22Rv1 (cell line): ENCODE measurements at regions not wholly inside any gene's neighbourhood (a gene's known extent, or its start where the extent isn't known, plus 50 kb on each side); places are given as distances from the start of the nearest gene placed in this dataset.

ENCODE experiments used
- ZFX ChIP-seq: fragments of 450-650 bp; IDR thresholded peaks from 2 replicates; pipeline ENCODE4 v1.6.1; 2017; ENCODE audit warnings: antibody characterized with exemption, borderline replicate concordance
- TF ChIP-seq, protein P1 (sequence below): fragments of 450-650 bp; IDR thresholded peaks from 2 replicates; pipeline ENCODE4 v1.5.1; 2017; ENCODE audit warnings: mild to moderate bottlenecking

DNA sequence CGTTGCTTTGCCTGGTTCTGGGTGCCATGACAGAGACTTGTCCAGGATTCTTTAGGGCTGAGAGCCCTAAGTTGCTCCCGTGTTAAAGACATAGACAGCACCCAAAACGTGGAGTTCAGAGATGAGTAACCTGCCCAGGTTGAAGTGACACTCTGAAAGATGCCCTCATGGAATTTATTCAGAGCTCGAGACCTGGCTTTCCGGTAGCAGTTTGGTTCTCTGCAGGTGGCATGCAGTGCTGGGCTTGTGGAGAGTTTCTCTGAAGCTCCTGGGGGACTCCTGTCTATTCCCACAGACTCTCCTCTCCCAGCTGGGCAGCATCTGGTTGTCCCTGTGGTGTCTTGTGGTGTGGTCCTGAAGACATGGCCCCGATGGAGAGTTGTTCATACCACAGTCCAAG lies 241.0 kb downstream of the RHOU start:
- TF ChIP-seq, protein P1, sequence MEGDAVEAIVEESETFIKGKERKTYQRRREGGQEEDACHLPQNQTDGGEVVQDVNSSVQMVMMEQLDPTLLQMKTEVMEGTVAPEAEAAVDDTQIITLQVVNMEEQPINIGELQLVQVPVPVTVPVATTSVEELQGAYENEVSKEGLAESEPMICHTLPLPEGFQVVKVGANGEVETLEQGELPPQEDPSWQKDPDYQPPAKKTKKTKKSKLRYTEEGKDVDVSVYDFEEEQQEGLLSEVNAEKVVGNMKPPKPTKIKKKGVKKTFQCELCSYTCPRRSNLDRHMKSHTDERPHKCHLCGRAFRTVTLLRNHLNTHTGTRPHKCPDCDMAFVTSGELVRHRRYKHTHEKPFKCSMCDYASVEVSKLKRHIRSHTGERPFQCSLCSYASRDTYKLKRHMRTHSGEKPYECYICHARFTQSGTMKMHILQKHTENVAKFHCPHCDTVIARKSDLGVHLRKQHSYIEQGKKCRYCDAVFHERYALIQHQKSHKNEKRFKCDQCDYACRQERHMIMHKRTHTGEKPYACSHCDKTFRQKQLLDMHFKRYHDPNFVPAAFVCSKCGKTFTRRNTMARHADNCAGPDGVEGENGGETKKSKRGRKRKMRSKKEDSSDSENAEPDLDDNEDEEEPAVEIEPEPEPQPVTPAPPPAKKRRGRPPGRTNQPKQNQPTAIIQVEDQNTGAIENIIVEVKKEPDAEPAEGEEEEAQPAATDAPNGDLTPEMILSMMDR = no peak
- no peak for TF ChIP-seq ZFX
